ENCODE measurements at regions not wholly inside any gene's neighbourhood (a gene's known extent, or its start where the extent isn't known, plus 50 kb on each side); places are given as distances from the start of the nearest gene placed in this dataset.

- no peak for TF ChIP-seq CTCF (IDR thresholded peaks at IDR 0.05)
- TF ChIP-seq POLR2A (IDR thresholded peaks at IDR 0.05): no peak
- no peak for TF ChIP-seq POLR2AphosphoS5 (IDR thresholded peaks at IDR 0.05)
- no peak for TF ChIP-seq EP300 (IDR thresholded peaks at IDR 0.05)
Observed at GRCh38 chr1:29855561-29856160, 619.3 kb downstream of the PTPRU start.

All from upper lobe of left lung (tissue), 4 donors.